ENCODE measurements at regions not wholly inside any gene's neighbourhood (a gene's known extent, or its start where the extent isn't known, plus 50 kb on each side); places are given as distances from the start of the nearest gene placed in this dataset.
A peak's percentile ranks its signal among the peaks of the same experiment; 100 is the strongest.

DNA sequence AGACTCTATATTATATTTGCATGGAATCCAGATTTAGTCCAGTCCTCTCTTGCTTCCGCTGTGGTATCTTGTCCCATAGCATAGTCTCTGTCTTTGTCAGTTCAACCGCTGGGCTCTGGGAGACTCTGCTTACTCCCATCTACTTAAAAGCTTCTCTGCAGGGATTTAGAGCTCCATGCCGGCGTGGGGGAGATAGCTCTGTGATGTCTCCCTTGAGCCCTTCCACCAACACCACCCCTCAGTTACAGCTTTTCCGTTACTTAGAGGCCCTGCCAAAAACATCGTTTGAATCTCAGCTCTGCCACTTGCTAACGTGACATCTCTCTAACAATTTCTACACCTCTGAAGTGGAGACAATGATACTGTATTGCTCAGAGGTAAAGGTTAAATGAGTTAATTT is 306.1 kb upstream of the ZNF608 start:
- Histone ChIP-seq H3K27ac (ENCODE audit: low read length) (no peak overlapping the region), H3K4me3 (ENCODE audit: low read length) (no peak overlapping the region), H3K27me3 (ENCODE audit: control insufficient read depth, insufficient read depth, low read length) (no peaks in the 10 kb centered on the region), H3K4me1 (ENCODE audit: control insufficient read depth, insufficient read depth, low read length) (peaks cover 2% of the 10 kb centered on the region), H3K9me3 (replicated peaks; ENCODE audit: control insufficient read depth, low read depth, low read length) (peaks cover 5% of the 10 kb centered on the region), H3K36me3 (ENCODE audit: control insufficient read depth, insufficient read depth, low read length) (no peaks in the 10 kb centered on the region)
- WGBS (ENCODE audit: insufficient coverage), result no CpG with 5 or more reads among the region's 7 CpGs
- no peak for DNase-seq

DNA sequence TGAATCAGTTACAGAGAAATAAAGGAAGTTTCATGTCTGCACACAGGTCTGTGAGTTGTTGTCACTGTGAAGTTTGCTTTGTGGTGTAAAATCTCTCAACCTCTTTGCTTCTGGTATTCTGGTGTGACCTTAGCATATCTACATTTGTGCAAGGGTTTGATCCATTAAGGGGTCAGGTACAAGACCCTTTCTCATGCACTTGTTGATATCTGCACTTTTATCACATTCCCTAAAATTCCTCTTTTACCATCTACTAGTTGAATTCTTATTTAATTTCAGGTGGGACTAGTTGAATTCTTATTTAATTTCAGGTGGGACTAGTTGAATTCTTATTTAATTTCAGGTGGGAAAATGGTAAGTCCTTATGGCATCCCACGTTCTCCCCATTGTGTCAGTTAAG is 306.7 kb upstream of the ZNF608 start:
- DNase-seq, result no peak
- no CpG with 5 or more reads among the region's 1 CpG for WGBS (ENCODE audit: insufficient coverage)
- Histone ChIP-seq H3K4me1 (ENCODE audit: control insufficient read depth, insufficient read depth, low read length) (peaks cover 2% of the 10 kb centered on the region), H3K36me3 (ENCODE audit: control insufficient read depth, insufficient read depth, low read length) (no peaks in the 10 kb centered on the region), H3K27ac (ENCODE audit: low read length) (no peak overlapping the region), H3K9me3 (replicated peaks; ENCODE audit: control insufficient read depth, low read depth, low read length) (peaks cover 5% of the 10 kb centered on the region), H3K4me3 (ENCODE audit: low read length) (no peak overlapping the region), H3K27me3 (ENCODE audit: control insufficient read depth, insufficient read depth, low read length) (no peaks in the 10 kb centered on the region)

DNA sequence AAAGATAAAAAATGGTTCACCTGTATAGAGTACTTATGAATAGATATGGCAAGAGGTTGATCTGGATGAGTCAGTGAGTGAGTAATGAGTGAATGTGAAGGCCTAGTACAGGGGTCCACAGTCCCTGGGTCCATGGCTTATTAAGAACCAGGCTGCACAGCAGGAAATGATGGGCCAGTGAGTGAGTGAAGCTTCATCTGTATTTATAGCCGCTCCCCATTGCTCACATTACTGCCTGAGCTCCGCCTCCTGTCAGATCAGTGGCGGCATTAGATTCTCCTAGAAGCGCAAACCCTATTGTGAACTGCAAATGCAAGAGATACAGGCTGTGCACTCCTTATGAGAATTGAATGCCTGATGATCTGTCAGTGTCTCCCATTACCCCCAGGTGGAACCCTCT is 307.7 kb upstream of the ZNF608 start:
- Histone ChIP-seq H3K4me3 (ENCODE audit: low read length) (no peak overlapping the region), H3K9me3 (replicated peaks; ENCODE audit: control insufficient read depth, low read depth, low read length) (peaks cover 5% of the 10 kb centered on the region), H3K27me3 (ENCODE audit: control insufficient read depth, insufficient read depth, low read length) (no peaks in the 10 kb centered on the region), H3K4me1 (ENCODE audit: control insufficient read depth, insufficient read depth, low read length) (peaks cover 2% of the 10 kb centered on the region), H3K27ac (ENCODE audit: low read length) (no peak overlapping the region), H3K36me3 (ENCODE audit: control insufficient read depth, insufficient read depth, low read length) (no peaks in the 10 kb centered on the region)
- 93% methylated on average over 4 of the region's 4 CpGs for WGBS (ENCODE audit: insufficient coverage)
- no peak for DNase-seq

DNA sequence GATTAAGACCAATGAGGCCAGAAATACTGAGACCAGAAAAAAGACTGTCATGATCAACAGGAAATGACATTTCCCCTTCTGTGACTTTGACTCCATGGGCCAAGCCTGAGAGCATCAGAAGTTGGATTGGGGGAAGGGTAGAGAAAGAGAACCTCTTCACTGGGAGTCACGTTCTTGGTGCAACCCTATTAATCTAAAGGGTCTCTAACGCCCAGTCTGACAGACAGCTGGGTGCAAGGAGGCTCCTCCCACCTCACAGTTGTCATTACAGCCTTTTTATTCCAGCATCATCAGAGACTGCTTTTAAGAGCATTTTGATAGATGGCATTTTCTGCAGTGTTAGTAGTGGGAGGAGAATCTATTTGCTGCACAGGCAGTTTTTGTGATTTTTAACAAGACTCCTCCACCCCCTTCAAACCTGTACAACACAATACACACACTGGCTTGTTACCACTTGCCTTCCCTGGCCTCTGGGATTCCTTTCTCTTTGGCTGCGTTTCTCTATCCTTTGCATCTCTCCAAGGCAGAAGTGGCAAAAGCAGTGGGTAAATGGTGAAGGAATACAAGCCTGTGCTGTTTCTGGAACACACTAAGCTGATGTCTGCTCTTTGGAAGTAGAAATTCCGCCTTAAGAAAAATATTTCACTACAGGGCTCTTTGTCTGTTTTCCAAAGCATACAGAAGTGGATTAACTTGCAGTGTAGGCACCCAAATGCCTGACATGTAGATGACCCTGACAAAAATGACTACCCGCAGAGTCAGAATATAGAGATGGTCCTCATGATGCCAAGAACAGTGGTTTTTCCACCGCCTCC is 310.4 kb upstream of the ZNF608 start:
- peaks cover 2% of the 10 kb centered on the region for H3K4me1 ChIP-seq (ENCODE audit: control insufficient read depth, insufficient read depth, low read length)
- 86% methylated on average over 1 of the region's 6 CpGs for WGBS (ENCODE audit: insufficient coverage)
- no peaks in the 10 kb centered on the region for H3K36me3 ChIP-seq (ENCODE audit: control insufficient read depth, insufficient read depth, low read length)
- H3K27me3 ChIP-seq (ENCODE audit: control insufficient read depth, insufficient read depth, low read length), result no peaks in the 10 kb centered on the region
- H3K27ac ChIP-seq (ENCODE audit: low read length), result no peak overlapping the region
- no peaks in the 10 kb centered on the region for H3K9me3 ChIP-seq (replicated peaks; ENCODE audit: control insufficient read depth, low read depth, low read length)
- no peak for DNase-seq
- H3K4me3 ChIP-seq (ENCODE audit: low read length), result no peak overlapping the region

DNA sequence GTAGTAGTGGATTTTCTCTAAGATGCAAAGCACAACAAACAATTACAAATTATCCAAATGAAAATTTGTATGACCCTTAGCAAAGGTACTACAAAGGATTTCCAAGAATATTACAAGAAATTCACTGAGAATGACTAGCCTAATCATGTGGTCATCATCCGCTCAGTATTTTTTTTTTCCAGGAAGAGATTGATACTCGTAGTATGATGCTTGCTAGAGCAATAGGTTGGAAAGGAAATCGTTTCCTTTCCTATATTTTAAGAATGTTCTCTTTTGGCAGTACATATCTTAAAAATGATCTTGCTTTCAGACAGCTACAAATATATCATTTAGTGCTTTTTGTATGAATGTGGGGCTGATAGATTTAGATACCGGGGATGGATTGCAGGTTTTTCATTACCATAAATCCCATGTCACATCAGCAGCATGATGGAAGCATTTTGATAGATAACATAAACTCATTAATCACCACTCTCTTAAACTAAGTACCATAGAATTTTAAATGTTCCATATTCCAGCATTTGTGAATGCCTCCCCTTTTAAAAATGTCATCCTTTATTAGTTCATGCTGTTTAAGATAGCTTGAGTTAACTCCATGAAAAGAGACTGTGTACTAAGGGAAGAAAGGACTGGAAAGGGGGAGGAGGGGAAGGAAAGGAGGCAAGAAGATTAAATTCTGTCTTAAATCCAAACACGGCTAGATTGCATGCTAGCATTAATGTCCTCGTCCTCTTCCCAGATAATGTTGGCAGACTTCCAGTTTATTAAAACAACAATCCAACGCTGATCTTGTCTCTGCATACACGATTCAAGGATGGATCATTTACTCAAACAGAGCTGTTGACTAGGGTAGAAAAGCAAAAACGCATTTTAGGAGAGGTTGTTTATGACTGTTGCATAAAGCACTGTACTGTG is 311.7 kb upstream of the ZNF608 start:
- H3K27me3 ChIP-seq (ENCODE audit: control insufficient read depth, insufficient read depth, low read length), result no peaks in the 10 kb centered on the region
- H3K36me3 ChIP-seq (ENCODE audit: control insufficient read depth, insufficient read depth, low read length), result no peaks in the 10 kb centered on the region
- H3K4me1 ChIP-seq (ENCODE audit: control insufficient read depth, insufficient read depth, low read length), result peaks cover 2% of the 10 kb centered on the region
- no peaks in the 10 kb centered on the region for H3K9me3 ChIP-seq (replicated peaks; ENCODE audit: control insufficient read depth, low read depth, low read length)
- DNase-seq, result peak; percentile 92
- WGBS (ENCODE audit: insufficient coverage), result 0% methylated on average over 2 of the region's 9 CpGs
- peak overlapping the region; percentile 48 for H3K27ac ChIP-seq (ENCODE audit: low read length)
- H3K4me3 ChIP-seq (ENCODE audit: low read length), result no peak overlapping the region

DNA sequence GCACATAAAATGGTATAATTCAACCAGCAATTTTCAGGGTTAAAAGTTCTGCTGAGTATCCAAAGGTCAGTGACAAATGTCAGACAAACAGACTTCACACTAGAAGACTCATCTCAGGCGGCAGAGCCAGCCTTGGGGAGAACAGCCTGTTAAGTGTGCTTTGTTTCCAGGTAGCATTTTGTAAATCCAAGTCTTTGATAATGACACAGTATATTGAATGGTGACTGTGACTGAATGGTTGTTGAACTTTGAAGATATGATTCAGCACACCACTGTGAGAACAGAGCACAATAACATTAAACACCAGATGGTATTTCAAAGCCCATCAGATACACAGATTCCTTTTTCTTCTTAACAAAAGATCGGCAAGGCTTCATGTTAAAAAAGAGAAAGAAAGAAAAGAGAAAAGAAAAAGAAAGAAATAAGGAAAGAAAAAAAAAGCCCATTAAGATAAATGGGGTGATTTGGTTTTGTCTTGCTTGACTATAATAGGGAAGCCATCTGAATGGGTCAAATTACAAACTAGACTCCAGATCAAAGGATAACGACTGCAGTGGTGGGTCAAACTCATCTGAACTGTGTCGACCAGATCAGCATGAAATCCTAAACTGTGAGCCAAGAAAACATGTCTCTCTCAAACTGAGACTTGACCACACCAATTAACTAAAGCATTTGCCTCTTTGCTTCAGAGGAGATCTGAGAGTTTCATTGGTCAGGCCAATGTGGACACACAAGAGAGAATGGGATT is 313.0 kb upstream of the ZNF608 start:
- Histone ChIP-seq H3K36me3 (ENCODE audit: control insufficient read depth, insufficient read depth, low read length) (no peaks in the 10 kb centered on the region), H3K27ac (ENCODE audit: low read length) (no peak overlapping the region), H3K4me1 (ENCODE audit: control insufficient read depth, insufficient read depth, low read length) (peaks cover 2% of the 10 kb centered on the region), H3K27me3 (ENCODE audit: control insufficient read depth, insufficient read depth, low read length) (no peaks in the 10 kb centered on the region), H3K4me3 (ENCODE audit: low read length) (no peak overlapping the region), H3K9me3 (replicated peaks; ENCODE audit: control insufficient read depth, low read depth, low read length) (no peaks in the 10 kb centered on the region)
- WGBS (ENCODE audit: insufficient coverage), result 37% methylated on average over 3 of the region's 4 CpGs
- DNase-seq, result no peak

DNA sequence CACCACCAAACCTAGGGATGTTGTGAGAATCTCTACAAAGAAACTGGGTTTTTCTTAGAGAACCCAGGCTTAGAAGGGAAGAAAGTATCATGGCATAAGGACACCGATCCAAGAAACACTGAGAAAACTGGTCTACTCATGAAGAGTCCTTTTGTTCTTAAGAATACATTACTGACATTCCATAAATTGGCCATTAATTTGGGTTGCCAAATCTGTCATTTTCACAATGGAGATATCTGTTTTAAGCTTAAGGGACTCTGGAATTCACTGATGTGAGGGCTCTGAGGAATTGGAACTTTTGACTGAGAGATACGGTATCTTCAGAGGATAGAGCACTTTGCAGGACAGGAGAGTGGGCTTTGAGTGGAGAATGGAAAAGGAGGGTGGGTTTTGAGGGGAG is 315.3 kb upstream of the ZNF608 start:
- no peaks in the 10 kb centered on the region for H3K36me3 ChIP-seq (ENCODE audit: control insufficient read depth, insufficient read depth, low read length)
- no peaks in the 10 kb centered on the region for H3K9me3 ChIP-seq (replicated peaks; ENCODE audit: control insufficient read depth, low read depth, low read length)
- H3K4me1 ChIP-seq (ENCODE audit: control insufficient read depth, insufficient read depth, low read length), result peaks cover 5% of the 10 kb centered on the region
- H3K27me3 ChIP-seq (ENCODE audit: control insufficient read depth, insufficient read depth, low read length), result no peaks in the 10 kb centered on the region
- H3K27ac ChIP-seq (ENCODE audit: low read length), result no peak overlapping the region
- DNase-seq, result no peak
- H3K4me3 ChIP-seq (ENCODE audit: low read length), result no peak overlapping the region
- WGBS (ENCODE audit: insufficient coverage), result 84% methylated on average over 1 of the region's 2 CpGs

DNA sequence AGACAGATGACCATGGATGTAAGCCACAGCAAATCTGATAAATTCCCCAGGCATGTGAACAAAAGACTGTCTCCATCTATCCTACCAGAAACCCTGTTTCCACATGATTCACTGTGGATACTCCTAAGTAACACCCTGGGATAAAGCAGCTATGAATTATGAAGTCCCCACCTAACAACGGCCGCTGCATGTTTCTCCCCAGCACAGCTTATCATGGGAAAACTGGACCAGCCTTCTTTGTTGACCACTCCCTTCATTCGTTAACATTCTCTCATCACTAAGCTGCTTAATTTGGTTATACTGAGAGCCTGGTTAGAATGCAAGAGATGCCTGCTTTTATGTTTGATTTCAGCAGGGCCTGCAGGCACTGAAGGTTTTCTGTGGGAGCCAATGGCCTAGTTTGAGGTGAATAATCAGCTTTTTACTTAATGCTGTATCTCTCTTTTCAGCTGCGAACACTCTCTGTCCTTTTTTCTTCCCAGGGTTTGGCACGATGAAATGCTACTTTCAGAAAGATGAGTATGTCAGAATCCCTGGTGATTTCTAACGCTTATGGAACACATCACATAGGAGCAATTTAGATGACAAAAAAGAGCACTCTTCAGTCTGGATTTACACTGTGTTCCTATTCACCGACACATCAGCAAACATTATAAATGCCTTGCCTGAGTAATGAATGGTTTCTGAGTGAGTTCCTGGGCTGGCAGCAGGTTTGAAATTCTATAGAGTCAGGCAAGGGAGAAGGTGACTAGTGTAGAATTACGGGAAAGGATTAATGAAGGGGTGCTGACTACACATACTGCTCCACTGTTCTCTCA is 318.4 kb upstream of the ZNF608 start:
- DNase-seq, result peak; percentile 52
- no peak overlapping the region for H3K4me3 ChIP-seq (ENCODE audit: low read length)
- no CpG with 5 or more reads among the region's 8 CpGs for WGBS (ENCODE audit: insufficient coverage)
- no peak overlapping the region for H3K27ac ChIP-seq (ENCODE audit: low read length)
- H3K27me3 ChIP-seq (ENCODE audit: control insufficient read depth, insufficient read depth, low read length), result no peaks in the 10 kb centered on the region
- peaks cover 5% of the 10 kb centered on the region for H3K4me1 ChIP-seq (ENCODE audit: control insufficient read depth, insufficient read depth, low read length)
- no peaks in the 10 kb centered on the region for H3K9me3 ChIP-seq (replicated peaks; ENCODE audit: control insufficient read depth, low read depth, low read length)
- no peaks in the 10 kb centered on the region for H3K36me3 ChIP-seq (ENCODE audit: control insufficient read depth, insufficient read depth, low read length)

DNA sequence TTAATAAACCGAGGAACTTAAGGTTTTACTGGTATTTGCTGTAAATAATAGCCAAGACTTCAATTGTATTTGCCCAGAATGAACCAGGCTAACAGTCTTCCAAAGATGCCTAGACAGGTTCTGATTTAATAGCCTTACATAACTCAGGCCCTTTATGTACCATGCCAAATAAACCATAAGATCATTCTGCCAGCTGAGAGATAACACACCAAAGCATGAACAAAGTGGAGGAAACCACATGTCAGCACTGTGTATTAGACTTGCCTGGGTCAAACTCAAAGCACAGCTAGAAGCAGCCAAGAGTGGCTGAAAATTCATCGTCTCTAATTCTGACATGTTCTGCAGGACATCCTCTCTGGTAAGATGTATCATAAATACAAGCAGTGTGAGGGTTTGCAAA is 319.3 kb upstream of the ZNF608 start:
- H3K27me3 ChIP-seq (ENCODE audit: control insufficient read depth, insufficient read depth, low read length), result no peaks in the 10 kb centered on the region
- DNase-seq, result no peak
- no peak overlapping the region for H3K4me3 ChIP-seq (ENCODE audit: low read length)
- no peaks in the 10 kb centered on the region for H3K36me3 ChIP-seq (ENCODE audit: control insufficient read depth, insufficient read depth, low read length)
- no peak overlapping the region for H3K27ac ChIP-seq (ENCODE audit: low read length)
- no peaks in the 10 kb centered on the region for H3K9me3 ChIP-seq (replicated peaks; ENCODE audit: control insufficient read depth, low read depth, low read length)
- peaks cover 5% of the 10 kb centered on the region for H3K4me1 ChIP-seq (ENCODE audit: control insufficient read depth, insufficient read depth, low read length)
- no CpG with 5 or more reads among the region's 2 CpGs for WGBS (ENCODE audit: insufficient coverage)
